Trophoblast cell (in vitro differentiated cells and primary cell): ENCODE measurements at regions not wholly inside any gene's neighbourhood (a gene's known extent, or its start where the extent isn't known, plus 50 kb on each side); places are given as distances from the start of the nearest gene placed in this dataset.

ENCODE experiments used
- DNase-seq, 2 donors: peaks; one replicate each; pipeline ENCODE4 v3.0.0-alpha.2; 2016
- H2AFZ ChIP-seq: 2 replicates; pipeline ENCODE4 v1.6.1; 2013; ENCODE audit warnings: low read length, moderate library complexity, mild to moderate bottlenecking; ENCODE audit not compliant: insufficient read depth, poor library complexity
- H2AK5ac ChIP-seq: 2 replicates; pipeline ENCODE4 v1.6.1; 2013; ENCODE audit warnings: mild to moderate bottlenecking, low read length
- H2BK120ac ChIP-seq: 2 replicates; pipeline ENCODE4 v1.6.1; 2013; ENCODE audit warnings: low read length, mild to moderate bottlenecking, moderate library complexity; ENCODE audit not compliant: insufficient read depth, poor library complexity
- H2BK12ac ChIP-seq: 2 replicates; pipeline ENCODE4 v1.6.1; 2013; ENCODE audit warnings: mild to moderate bottlenecking, low read length, moderate library complexity
- H2BK5ac ChIP-seq: 2 replicates; pipeline ENCODE4 v1.6.1; 2013; ENCODE audit warnings: low read length, low read depth, moderate library complexity, mild to moderate bottlenecking; ENCODE audit not compliant: poor library complexity
- H3K14ac ChIP-seq: 2 replicates; pipeline ENCODE4 v1.6.1; 2013; ENCODE audit warnings: mild to moderate bottlenecking, low read length
- H3K18ac ChIP-seq: 2 replicates; pipeline ENCODE4 v1.6.1; 2013; ENCODE audit warnings: mild to moderate bottlenecking, low read length
- H3K23ac ChIP-seq: 2 replicates; pipeline ENCODE4 v1.6.1; 2013; ENCODE audit warnings: low read length
- H3K27ac ChIP-seq: 2 replicates; pipeline ENCODE4 v1.5.1; 2013; ENCODE audit warnings: low read depth, mild to moderate bottlenecking, inconsistent platforms, low read length, moderate library complexity
- H3K27me3 ChIP-seq: 2 replicates; pipeline ENCODE4 v1.6.1; 2013; ENCODE audit warnings: inconsistent platforms, mild to moderate bottlenecking, low read length, moderate library complexity; ENCODE audit not compliant: insufficient read depth
- H3K36me3 ChIP-seq, 2 experiments: 1 replicate in 1 of 2; 2 replicates in 1 of 2; pipeline ENCODE4 v1.6.1; 2013; ENCODE audit warnings: low read length in 2 of 2, mild to moderate bottlenecking in 2 of 2, moderate library complexity in 1 of 2; ENCODE audit not compliant: insufficient read depth in 2 of 2, control insufficient read depth in 1 of 2
- H3K4ac ChIP-seq: 2 replicates; pipeline ENCODE4 v1.6.1; 2013; ENCODE audit warnings: low read depth, mild to moderate bottlenecking, low read length, moderate library complexity
- H3K4me1 ChIP-seq, 2 experiments: 1 replicate in 1 of 2; 2 replicates in 1 of 2; pipeline ENCODE4 v1.6.1; 2013; ENCODE audit warnings: low read length in 2 of 2, mild to moderate bottlenecking in 2 of 2, moderate library complexity in 1 of 2; ENCODE audit not compliant: insufficient read depth in 2 of 2, control insufficient read depth in 1 of 2
- H3K4me2 ChIP-seq: 2 replicates; pipeline ENCODE4 v1.6.1; 2013; ENCODE audit warnings: inconsistent platforms, mild to moderate bottlenecking, low read length, moderate library complexity
- H3K4me3 ChIP-seq: 2 replicates; pipeline ENCODE4 v1.5.1; 2013; ENCODE audit warnings: mild to moderate bottlenecking, low read depth, low read length, inconsistent platforms
- H3K79me1 ChIP-seq: one replicate; pipeline ENCODE4 v1.6.1; 2013; ENCODE audit warnings: low read length
- H3K79me2 ChIP-seq: 2 replicates; pipeline ENCODE4 v1.6.1; 2013; ENCODE audit warnings: low read length, mild to moderate bottlenecking; ENCODE audit not compliant: control insufficient read depth, insufficient read depth, poor library complexity
- H3K9ac ChIP-seq: 2 replicates; pipeline ENCODE4 v1.6.1; 2013; ENCODE audit warnings: mild to moderate bottlenecking, low read length
- H3K9me3 ChIP-seq: 2 replicates; pipeline ENCODE4 v1.6.1; 2013; ENCODE audit warnings: low read depth, mild to moderate bottlenecking, control low read depth, inconsistent platforms, low read length; ENCODE audit not compliant: insufficient read depth
- H4K12ac ChIP-seq: 2 replicates; pipeline ENCODE4 v1.6.1; 2013; ENCODE audit warnings: low read depth, mild to moderate bottlenecking, low read length, moderate library complexity
- H4K8ac ChIP-seq: 2 replicates; pipeline ENCODE4 v1.6.1; 2013; ENCODE audit warnings: low read depth, mild to moderate bottlenecking, low read length, moderate library complexity
- H4K91ac ChIP-seq: one replicate; pipeline ENCODE4 v1.6.1; 2013; ENCODE audit warnings: low read depth, mild to moderate bottlenecking, low read length, moderate library complexity
- WGBS: extraction: QIAGEN DNeasy Blood & Tissue Kit; methylation state at CpG from one replicate; pipeline ENCODE4 v1.1.7; 2013; ENCODE audit warnings: missing lambda C conversion rate; ENCODE audit not compliant: insufficient read length, insufficient coverage; ENCODE audit errors: extremely low coverage; 5-methylcytosine and 5-hydroxymethylcytosine counted together

- no peak overlapping the region for H3K4ac ChIP-seq
- no peaks in the 10 kb centered on the region for H3K79me2 ChIP-seq
- WGBS: no CpG with 5 or more reads among the region's 5 CpGs
- no peak overlapping the region for H2AK5ac ChIP-seq
- no peaks in the 10 kb centered on the region for H3K27me3 ChIP-seq
- H4K8ac ChIP-seq: no peak overlapping the region
- H3K36me3 ChIP-seq: no peaks in the 10 kb centered on the region
- no peak overlapping the region for H3K23ac ChIP-seq
- H2BK12ac ChIP-seq: no peak overlapping the region
- H3K14ac ChIP-seq: no peak overlapping the region
- no peak overlapping the region for H3K4me2 ChIP-seq
- H3K9me3 ChIP-seq: no peaks in the 10 kb centered on the region
- H2BK120ac ChIP-seq: no peak overlapping the region
- no peak overlapping the region for H2BK5ac ChIP-seq
- no peak overlapping the region for H3K9ac ChIP-seq
- no peak for DNase-seq
- no peak overlapping the region for H4K12ac ChIP-seq
- H3K79me1 ChIP-seq: no peaks in the 10 kb centered on the region
- H2AFZ ChIP-seq: no peak overlapping the region
- H3K4me3 ChIP-seq: no peak overlapping the region
- no peaks in the 10 kb centered on the region for H3K4me1 ChIP-seq
- H3K27ac ChIP-seq: no peak overlapping the region
- no peak overlapping the region for H3K18ac ChIP-seq
- H4K91ac ChIP-seq: no peak overlapping the region
Observed at GRCh38 chr4:123105026-123105420, 182.6 kb upstream of the NUDT6 start.

GRCh38 chr4:123106747-123107146 lies 184.3 kb upstream of the NUDT6 start:
- Histone ChIP-seq H3K4ac (no peak overlapping the region), H3K4me3 (no peak overlapping the region), H4K12ac (no peak overlapping the region), H3K9me3 (no peaks in the 10 kb centered on the region), H3K36me3 (no peaks in the 10 kb centered on the region), H3K18ac (no peak overlapping the region), H3K14ac (no peak overlapping the region), H2AFZ (no peak overlapping the region), H3K79me2 (no peaks in the 10 kb centered on the region), H2AK5ac (no peak overlapping the region), H2BK120ac (no peak overlapping the region), H3K9ac (no peak overlapping the region), H3K27ac (no peak overlapping the region), H2BK5ac (no peak overlapping the region), H4K91ac (no peak overlapping the region), H3K4me1 (no peaks in the 10 kb centered on the region), H2BK12ac (no peak overlapping the region), H3K79me1 (no peaks in the 10 kb centered on the region), H3K4me2 (no peak overlapping the region), H3K23ac (no peak overlapping the region), H4K8ac (no peak overlapping the region), H3K27me3 (no peaks in the 10 kb centered on the region)
- WGBS: no CpG with 5 or more reads among the region's 8 CpGs
- DNase-seq: no peak

- Histone ChIP-seq H4K8ac (no peak overlapping the region), H3K4me1 (no peaks in the 10 kb centered on the region), H3K27me3 (no peaks in the 10 kb centered on the region), H2BK5ac (no peak overlapping the region), H3K9ac (no peak overlapping the region), H3K4me2 (no peak overlapping the region), H3K36me3 (no peaks in the 10 kb centered on the region), H3K27ac (no peak overlapping the region), H3K18ac (no peak overlapping the region), H4K12ac (no peak overlapping the region), H3K79me1 (no peaks in the 10 kb centered on the region), H3K9me3 (no peaks in the 10 kb centered on the region), H3K14ac (no peak overlapping the region), H2AK5ac (no peak overlapping the region), H3K79me2 (no peaks in the 10 kb centered on the region), H4K91ac (no peak overlapping the region), H3K23ac (no peak overlapping the region), H3K4ac (no peak overlapping the region), H2BK12ac (no peak overlapping the region), H3K4me3 (no peak overlapping the region), H2AFZ (no peak overlapping the region), H2BK120ac (no peak overlapping the region)
- DNase-seq: no peak
- WGBS: no CpG with 5 or more reads among the region's 16 CpGs
Observed at GRCh38 chr4:123107444-123108252, 185.3 kb upstream of the NUDT6 start.

- Histone ChIP-seq H3K23ac (no peak overlapping the region), H2AFZ (no peak overlapping the region), H3K79me1 (no peaks in the 10 kb centered on the region), H4K12ac (no peak overlapping the region), H3K4me3 (no peak overlapping the region), H3K4me1 (no peaks in the 10 kb centered on the region), H3K79me2 (no peaks in the 10 kb centered on the region), H3K14ac (no peak overlapping the region), H3K4ac (no peak overlapping the region), H3K9ac (no peak overlapping the region), H3K27ac (no peak overlapping the region), H3K36me3 (no peaks in the 10 kb centered on the region), H2AK5ac (no peak overlapping the region), H3K18ac (no peak overlapping the region), H3K27me3 (no peaks in the 10 kb centered on the region), H2BK120ac (no peak overlapping the region), H2BK12ac (no peak overlapping the region), H3K9me3 (no peaks in the 10 kb centered on the region), H3K4me2 (no peak overlapping the region), H4K91ac (no peak overlapping the region), H2BK5ac (no peak overlapping the region), H4K8ac (no peak overlapping the region)
- no peak for DNase-seq
- whole genome bisulfite sequencing: no CpG with 5 or more reads among the region's 2 CpGs
Observed at GRCh38 chr4:123109139-123109538, 186.7 kb upstream of the NUDT6 start.
